ENCODE measurements at regions not wholly inside any gene's neighbourhood (a gene's known extent, or its start where the extent isn't known, plus 50 kb on each side); places are given as distances from the start of the nearest gene placed in this dataset.

DNA sequence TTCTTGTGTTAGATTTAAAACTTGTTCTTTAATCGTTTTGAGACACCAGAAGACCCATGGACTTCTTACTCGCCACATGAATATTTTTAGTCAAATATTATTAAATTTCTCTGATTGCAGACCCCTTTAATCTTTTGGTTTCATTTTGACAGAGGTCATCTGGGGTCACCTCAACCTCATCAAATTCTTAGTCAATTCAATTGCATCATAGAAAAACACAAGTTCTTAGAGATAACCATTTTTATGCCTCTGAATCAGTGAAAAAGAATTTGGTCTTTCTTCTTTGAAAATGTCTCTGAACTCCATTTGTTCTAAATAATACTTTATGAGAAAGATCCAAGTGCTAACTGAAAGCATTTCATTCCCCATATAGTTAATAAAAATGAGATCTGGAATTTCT lies 55.2 kb upstream of the CBLN4 start:
- no peaks in the 10 kb centered on the region for H3K4me1 ChIP-seq (ENCODE audit: control extremely low read depth in 1 of 4, control insufficient read depth in 4 of 4, insufficient read depth in 4 of 4, low read length in 3 of 4)
- no peaks in the 10 kb centered on the region for H3K27me3 ChIP-seq (replicated peaks in 2 of 5; ENCODE audit: control insufficient read depth in 4 of 5, insufficient read depth in 5 of 5, low read length in 4 of 5)
- H3K27ac ChIP-seq (ENCODE audit: insufficient read depth in 1 of 2, low read depth in 1 of 2, low read length in 2 of 2, poor library complexity in 1 of 2, severe bottlenecking in 2 of 2) = no peak overlapping the region
- H3K36me3 ChIP-seq (ENCODE audit: control insufficient read depth in 4 of 4, insufficient read depth in 4 of 4, low read length in 3 of 4) = no peaks in the 10 kb centered on the region
- no CpG with 5 or more reads among the region's 2 CpGs for WGBS (ENCODE audit: insufficient coverage)
- CTCF ChIA-PET = no interaction called here
- H3K9me3 ChIP-seq (ENCODE audit: control extremely low read depth in 1 of 5, control insufficient read depth in 4 of 5, insufficient read depth in 2 of 5, low read depth in 1 of 5, low read length in 4 of 5) = no peaks in the 10 kb centered on the region
- DNase-seq = no peak
- H3K4me3 ChIP-seq (ENCODE audit: control insufficient read depth in 1 of 7, extremely low read depth in 1 of 7, insufficient read depth in 4 of 7, low read depth in 2 of 7, low read length in 6 of 7) = no peak overlapping the region
- POLR2A ChIA-PET = no interaction called here

DNA sequence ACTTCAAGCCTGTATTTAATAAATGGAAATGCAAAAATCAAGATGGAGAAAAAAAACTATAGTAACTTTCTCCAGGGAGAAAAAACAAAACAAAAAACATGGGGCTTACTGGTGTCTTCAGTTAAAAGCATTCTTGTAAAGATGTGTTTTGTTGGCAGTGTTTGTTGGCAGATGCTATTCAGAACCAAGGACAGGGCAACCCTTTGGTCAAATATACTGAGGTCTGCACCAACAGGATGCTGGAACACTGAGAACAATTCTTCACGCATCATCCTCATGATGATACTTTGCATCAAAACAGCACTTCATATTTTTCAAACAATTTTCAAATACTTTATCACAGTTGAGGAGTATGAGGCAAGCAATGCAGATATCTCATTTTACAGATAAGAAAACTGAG lies 63.7 kb upstream of the CBLN4 start:
- H3K36me3 ChIP-seq (ENCODE audit: control insufficient read depth in 4 of 4, insufficient read depth in 4 of 4, low read length in 3 of 4) = no peaks in the 10 kb centered on the region
- H3K27me3 ChIP-seq (replicated peaks in 2 of 5; ENCODE audit: control insufficient read depth in 4 of 5, insufficient read depth in 5 of 5, low read length in 4 of 5) = no peaks in the 10 kb centered on the region
- CTCF ChIA-PET = no interaction called here
- POLR2A ChIA-PET = no interaction called here
- H3K9me3 ChIP-seq (ENCODE audit: control extremely low read depth in 1 of 5, control insufficient read depth in 4 of 5, insufficient read depth in 2 of 5, low read depth in 1 of 5, low read length in 4 of 5) = peaks cover 0 to 2% (median 0%) of the 10 kb centered on the region in 5 experiments
- H3K27ac ChIP-seq (ENCODE audit: insufficient read depth in 1 of 2, low read depth in 1 of 2, low read length in 2 of 2, poor library complexity in 1 of 2, severe bottlenecking in 2 of 2) = no peak overlapping the region
- WGBS (ENCODE audit: insufficient coverage) = no CpG with 5 or more reads among the region's 1 CpG
- no peak overlapping the region for H3K4me3 ChIP-seq (ENCODE audit: control insufficient read depth in 1 of 7, extremely low read depth in 1 of 7, insufficient read depth in 4 of 7, low read depth in 2 of 7, low read length in 6 of 7)
- DNase-seq = no peak
- H3K4me1 ChIP-seq (ENCODE audit: control extremely low read depth in 1 of 4, control insufficient read depth in 4 of 4, insufficient read depth in 4 of 4, low read length in 3 of 4) = no peaks in the 10 kb centered on the region

DNA sequence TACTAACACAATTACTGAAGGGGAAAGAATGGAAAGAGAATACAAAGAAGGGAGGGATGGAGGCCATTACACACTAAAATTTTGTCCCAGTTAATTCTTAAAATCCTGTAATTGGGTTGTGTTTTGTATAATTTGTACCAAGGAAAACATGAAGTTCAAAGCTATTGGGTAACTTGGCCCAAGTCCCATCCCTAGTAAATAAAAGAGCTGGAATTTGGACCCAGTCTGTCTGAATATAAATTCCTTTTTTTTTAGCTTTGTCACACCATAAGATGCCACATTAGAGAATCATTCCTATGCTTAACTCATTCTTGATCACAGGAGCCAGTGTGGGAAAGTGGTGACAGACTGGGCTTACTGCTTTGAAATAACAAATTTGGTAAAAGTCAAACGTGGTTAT lies 66.8 kb upstream of the CBLN4 start:
- WGBS (ENCODE audit: insufficient coverage) = no CpG with 5 or more reads among the region's 1 CpG
- Histone ChIP-seq H3K27ac (ENCODE audit: insufficient read depth in 1 of 2, low read depth in 1 of 2, low read length in 2 of 2, poor library complexity in 1 of 2, severe bottlenecking in 2 of 2) (no peak overlapping the region), H3K4me1 (ENCODE audit: control extremely low read depth in 1 of 4, control insufficient read depth in 4 of 4, insufficient read depth in 4 of 4, low read length in 3 of 4) (no peaks in the 10 kb centered on the region), H3K9me3 (ENCODE audit: control extremely low read depth in 1 of 5, control insufficient read depth in 4 of 5, insufficient read depth in 2 of 5, low read depth in 1 of 5, low read length in 4 of 5) (peaks cover 0 to 4% (median 2%) of the 10 kb centered on the region in 5 experiments), H3K36me3 (ENCODE audit: control insufficient read depth in 4 of 4, insufficient read depth in 4 of 4, low read length in 3 of 4) (no peaks in the 10 kb centered on the region), H3K4me3 (ENCODE audit: control insufficient read depth in 1 of 7, extremely low read depth in 1 of 7, insufficient read depth in 4 of 7, low read depth in 2 of 7, low read length in 6 of 7) (no peak overlapping the region), H3K27me3 (replicated peaks in 2 of 5; ENCODE audit: control insufficient read depth in 4 of 5, insufficient read depth in 5 of 5, low read length in 4 of 5) (no peaks in the 10 kb centered on the region)
- DNase-seq = no peak
- POLR2A ChIA-PET = no interaction called here
- CTCF ChIA-PET = interaction anchor here (0.7 kb wide), 1 partner anchor 102 kb away, joined by 3 read pairs; no protein-coding TSS in a partner anchor

DNA sequence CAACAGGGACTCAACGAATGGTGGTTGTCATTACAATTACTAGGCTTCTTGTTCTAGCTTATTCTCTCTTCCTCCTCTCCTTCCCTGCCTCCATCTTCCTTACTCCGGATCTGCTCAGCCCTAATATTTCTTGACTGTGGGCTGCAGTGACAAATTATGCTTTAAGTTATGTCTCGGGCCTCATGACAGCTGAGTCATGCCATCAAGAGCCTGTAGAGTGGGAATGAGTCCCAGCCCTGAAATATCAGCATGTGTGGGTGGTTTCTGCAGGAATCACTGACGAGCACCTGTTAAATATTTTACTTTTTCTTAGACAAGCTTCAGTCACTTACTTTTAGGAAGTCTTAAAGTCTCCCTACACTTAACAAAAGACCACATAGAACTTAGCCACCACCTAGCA lies 83.1 kb upstream of the CBLN4 start:
- no peak for DNase-seq
- Histone ChIP-seq H3K4me3 (ENCODE audit: control insufficient read depth in 1 of 7, extremely low read depth in 1 of 7, insufficient read depth in 4 of 7, low read depth in 2 of 7, low read length in 6 of 7) (no peak overlapping the region), H3K36me3 (ENCODE audit: control insufficient read depth in 4 of 4, insufficient read depth in 4 of 4, low read length in 3 of 4) (no peaks in the 10 kb centered on the region), H3K4me1 (ENCODE audit: control extremely low read depth in 1 of 4, control insufficient read depth in 4 of 4, insufficient read depth in 4 of 4, low read length in 3 of 4) (no peaks in the 10 kb centered on the region), H3K9me3 (ENCODE audit: control extremely low read depth in 1 of 5, control insufficient read depth in 4 of 5, insufficient read depth in 2 of 5, low read depth in 1 of 5, low read length in 4 of 5) (peaks cover 0 to 4% (median 0%) of the 10 kb centered on the region in 5 experiments), H3K27ac (ENCODE audit: insufficient read depth in 1 of 2, low read depth in 1 of 2, low read length in 2 of 2, poor library complexity in 1 of 2, severe bottlenecking in 2 of 2) (no peak overlapping the region), H3K27me3 (replicated peaks in 2 of 5; ENCODE audit: control insufficient read depth in 4 of 5, insufficient read depth in 5 of 5, low read length in 4 of 5) (no peaks in the 10 kb centered on the region)
- CTCF ChIA-PET = no interaction called here
- 51% methylated on average over 3 of the region's 4 CpGs for WGBS (ENCODE audit: insufficient coverage)
- POLR2A ChIA-PET = no interaction called here

DNA sequence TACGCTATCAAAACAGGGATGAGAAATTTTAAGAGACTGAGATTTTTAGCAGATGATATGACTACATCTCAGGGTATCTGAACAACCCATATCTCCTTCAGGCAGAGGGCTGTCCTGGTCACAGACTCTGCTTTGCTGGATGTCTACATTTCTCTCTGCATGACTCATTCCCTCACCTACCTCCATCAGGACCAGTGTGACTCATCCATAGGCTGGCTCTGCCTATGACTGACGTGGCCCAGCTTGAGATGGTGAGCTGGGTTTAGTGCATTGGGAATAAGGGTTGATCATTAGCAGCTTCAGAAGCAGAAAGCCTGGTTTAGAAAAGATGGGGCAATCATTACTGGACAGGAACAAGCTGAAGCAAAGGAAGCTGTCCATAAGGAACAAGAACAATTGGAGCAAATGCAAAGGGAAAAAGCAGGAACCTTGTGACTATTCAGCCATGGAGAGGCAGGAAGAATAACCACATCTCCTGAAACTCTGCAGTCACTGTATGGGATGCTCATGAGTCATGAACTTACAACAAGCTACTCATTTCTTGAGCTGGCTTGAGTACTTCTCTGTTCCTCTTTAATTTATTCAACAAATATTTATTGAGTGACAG lies 86.4 kb upstream of the CBLN4 start:
- CTCF ChIA-PET = no interaction called here
- no CpG with 5 or more reads among the region's 2 CpGs for WGBS (ENCODE audit: insufficient coverage)

DNA sequence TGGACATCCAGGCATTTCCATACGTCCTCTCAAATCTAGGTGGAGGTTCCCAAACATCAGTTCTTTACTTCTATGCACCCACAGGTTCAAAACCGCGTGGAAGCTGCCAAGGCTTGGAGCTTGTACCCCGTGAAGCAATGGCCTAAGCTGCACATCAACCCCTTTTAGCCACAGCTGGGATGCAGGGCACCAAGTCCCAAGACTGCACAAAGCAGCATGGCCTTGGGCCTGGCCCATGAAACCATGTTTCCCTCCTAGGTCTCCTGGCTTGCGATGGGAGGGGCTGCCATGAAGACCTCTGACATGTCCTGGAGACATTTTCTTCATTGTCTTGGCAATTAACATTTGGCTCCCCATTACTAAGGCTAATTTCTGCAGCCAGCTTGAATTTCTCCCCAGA lies 88.9 kb upstream of the CBLN4 start:
- ChIA-PET POLR2A (no interaction called here), CTCF (no interaction called here)
- Histone ChIP-seq H3K4me1 (ENCODE audit: control extremely low read depth in 1 of 4, control insufficient read depth in 4 of 4, insufficient read depth in 4 of 4, low read length in 3 of 4) (no peaks in the 10 kb centered on the region), H3K4me3 (ENCODE audit: control insufficient read depth in 1 of 7, extremely low read depth in 1 of 7, insufficient read depth in 4 of 7, low read depth in 2 of 7, low read length in 6 of 7) (no peak overlapping the region), H3K27me3 (replicated peaks in 2 of 5; ENCODE audit: control insufficient read depth in 4 of 5, insufficient read depth in 5 of 5, low read length in 4 of 5) (no peaks in the 10 kb centered on the region), H3K9me3 (ENCODE audit: control extremely low read depth in 1 of 5, control insufficient read depth in 4 of 5, insufficient read depth in 2 of 5, low read depth in 1 of 5, low read length in 4 of 5) (peaks cover 0 to 11% (median 4%) of the 10 kb centered on the region in 5 experiments), H3K27ac (ENCODE audit: insufficient read depth in 1 of 2, low read depth in 1 of 2, low read length in 2 of 2, poor library complexity in 1 of 2, severe bottlenecking in 2 of 2) (no peak overlapping the region), H3K36me3 (ENCODE audit: control insufficient read depth in 4 of 4, insufficient read depth in 4 of 4, low read length in 3 of 4) (no peaks in the 10 kb centered on the region)
- DNase-seq = no peak
- 61% methylated on average over 3 of the region's 5 CpGs for WGBS (ENCODE audit: insufficient coverage)

More for the DNA sequence above, 86.4 kb upstream of the CBLN4 start:
- H3K9me3 ChIP-seq (ENCODE audit: control extremely low read depth in 1 of 5, control insufficient read depth in 4 of 5, insufficient read depth in 2 of 5, low read depth in 1 of 5, low read length in 4 of 5) = peaks cover 0 to 11% (median 4%) of the 10 kb centered on the region in 5 experiments
- H3K4me1 ChIP-seq (ENCODE audit: control extremely low read depth in 1 of 4, control insufficient read depth in 4 of 4, insufficient read depth in 4 of 4, low read length in 3 of 4) = no peaks in the 10 kb centered on the region
- no peaks in the 10 kb centered on the region for H3K36me3 ChIP-seq (ENCODE audit: control insufficient read depth in 4 of 4, insufficient read depth in 4 of 4, low read length in 3 of 4)
- POLR2A ChIA-PET = no interaction called here
- no peaks in the 10 kb centered on the region for H3K27me3 ChIP-seq (replicated peaks in 2 of 5; ENCODE audit: control insufficient read depth in 4 of 5, insufficient read depth in 5 of 5, low read length in 4 of 5)
- no peak for DNase-seq
- H3K4me3 ChIP-seq (ENCODE audit: control insufficient read depth in 1 of 7, extremely low read depth in 1 of 7, insufficient read depth in 4 of 7, low read depth in 2 of 7, low read length in 6 of 7) = no peak overlapping the region
- H3K27ac ChIP-seq (ENCODE audit: insufficient read depth in 1 of 2, low read depth in 1 of 2, low read length in 2 of 2, poor library complexity in 1 of 2, severe bottlenecking in 2 of 2) = no peak overlapping the region

DNA sequence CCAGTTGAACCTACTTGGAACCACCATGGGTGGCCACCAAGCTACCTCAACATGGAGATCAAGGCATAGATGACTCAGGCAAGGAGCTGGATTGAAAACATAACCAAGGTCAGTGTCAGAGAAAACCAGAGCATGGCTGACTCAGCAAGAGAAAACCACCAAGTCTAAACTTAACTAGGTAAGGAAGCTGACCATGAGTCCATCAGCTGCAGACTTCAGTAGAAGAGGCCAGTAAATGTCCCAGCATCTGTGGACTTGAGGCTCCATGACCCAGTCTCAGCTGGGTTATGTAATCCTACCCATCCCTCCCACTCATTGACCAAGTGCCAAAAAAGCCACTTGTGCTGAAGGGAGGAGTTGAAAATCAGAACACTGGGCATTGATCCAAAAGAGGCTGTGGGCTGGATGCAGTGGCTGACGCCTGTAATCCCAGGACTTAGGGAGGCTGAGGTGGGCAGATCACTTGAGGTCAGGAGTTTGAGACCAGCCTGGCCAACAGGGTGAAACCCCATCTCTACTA lies 93.7 kb upstream of the CBLN4 start:
- no peaks in the 10 kb centered on the region for H3K4me1 ChIP-seq (ENCODE audit: control extremely low read depth in 1 of 4, control insufficient read depth in 4 of 4, insufficient read depth in 4 of 4, low read length in 3 of 4)
- H3K9me3 ChIP-seq (ENCODE audit: control extremely low read depth in 1 of 5, control insufficient read depth in 4 of 5, insufficient read depth in 2 of 5, low read depth in 1 of 5, low read length in 4 of 5) = peaks cover 0 to 9% (median 3%) of the 10 kb centered on the region in 5 experiments
- CTCF ChIA-PET = no interaction called here
- no peak overlapping the region for H3K27ac ChIP-seq (ENCODE audit: insufficient read depth in 1 of 2, low read depth in 1 of 2, low read length in 2 of 2, poor library complexity in 1 of 2, severe bottlenecking in 2 of 2)
- H3K4me3 ChIP-seq (ENCODE audit: control insufficient read depth in 1 of 7, extremely low read depth in 1 of 7, insufficient read depth in 4 of 7, low read depth in 2 of 7, low read length in 6 of 7) = no peak overlapping the region
- no peaks in the 10 kb centered on the region for H3K36me3 ChIP-seq (ENCODE audit: control insufficient read depth in 4 of 4, insufficient read depth in 4 of 4, low read length in 3 of 4)
- H3K27me3 ChIP-seq (replicated peaks in 2 of 5; ENCODE audit: control insufficient read depth in 4 of 5, insufficient read depth in 5 of 5, low read length in 4 of 5) = no peaks in the 10 kb centered on the region
- POLR2A ChIA-PET = no interaction called here
- DNase-seq = no peak
- no CpG with 5 or more reads among the region's 1 CpG for WGBS (ENCODE audit: insufficient coverage)

All from common myeloid progenitor, CD34-positive (primary cell).